Endothelial cell of umbilical vein (primary cell): ENCODE measurements at regions not wholly inside any gene's neighbourhood (a gene's known extent, or its start where the extent isn't known, plus 50 kb on each side); places are given as distances from the start of the nearest gene placed in this dataset.

ENCODE experiments used
- BruUV-seq: library from RNA; stranded (reverse); fragments of 400-500 nt; replicated peaks from 2 replicates; lab custom pipeline; 2021; lab: Mats Ljungman, UMichigan
- CTCF ChIA-PET: fragments of 300-600, 350-600 bp; sonication (Branson Sonifier 250); formaldehyde crosslinking; loops from one replicate; lab custom pipeline; 2021; ENCODE audit warnings: antibody characterized with exemption, inconsistent platforms; lab: Charles Lee
- POLR2A ChIA-PET: fragments of 300-600, 350-600 bp; sonication (Branson Sonifier 250); formaldehyde crosslinking; loops from one replicate; lab custom pipeline; 2021; ENCODE audit warnings: antibody characterized with exemption, inconsistent platforms; lab: Charles Lee
- DNase-seq: peaks from one replicate; pipeline ENCODE4 v3.0.0-alpha.2; 2011; ENCODE audit warnings: low read depth, low spot score
- FAIRE-seq: peaks from 2 replicates; lab custom pipeline; 2011; peaks lifted over from hg19 to GRCh38; lab: Jason Lieb, UNC
- H2AFZ ChIP-seq: 2 replicates; pipeline ENCODE4 v1.6.0; 2012; ENCODE audit warnings: low read depth, low read length, control low read depth, inconsistent platforms
- H3K27ac ChIP-seq: 2 replicates; pipeline ENCODE4 v1.5.1; 2011; ENCODE audit warnings: low read depth, mild to moderate bottlenecking, control low read depth, low read length, moderate library complexity; ENCODE audit not compliant: insufficient read depth
- H3K27me3 ChIP-seq, 2 experiments: 2 replicates each; pipeline versions ENCODE4 v1.6.0 to v1.6.1; 2011; ENCODE audit warnings: low read length in 2 of 2, mixed read lengths in 1 of 2; ENCODE audit not compliant: control insufficient read depth in 2 of 2, insufficient read depth in 2 of 2
- H3K36me3 ChIP-seq, 2 experiments: 2 replicates in 1 of 2; 3 replicates in 1 of 2; pipeline ENCODE4 v1.5.1; 2011; ENCODE audit warnings: low read length in 2 of 2, mild to moderate bottlenecking in 1 of 2, moderate library complexity in 1 of 2; ENCODE audit not compliant: control insufficient read depth in 2 of 2, insufficient read depth in 2 of 2; ENCODE audit errors: extremely low read depth in 1 of 2
- H3K4me1 ChIP-seq: 3 replicates; pipeline ENCODE4 v1.5.1; 2011; ENCODE audit warnings: mild to moderate bottlenecking, low read length; ENCODE audit not compliant: control insufficient read depth, insufficient read depth; ENCODE audit errors: extremely low read depth
- H3K4me2 ChIP-seq: 2 replicates; pipeline ENCODE4 v1.6.1; 2011; ENCODE audit warnings: low read length, control low read depth, mixed read lengths; ENCODE audit not compliant: insufficient read depth
- H3K4me3 ChIP-seq, 3 experiments: fragments of 200-600 bp in 1 of 3; sonication (generic), shearing (Covaris generic) in 1 of 3; replicated peaks in 1 of 3; 2 replicates each; pipeline ENCODE4 v1.5.1; 2011 to 2016; ENCODE audit warnings: control low read depth in 3 of 3, low read length in 3 of 3, mild to moderate bottlenecking in 2 of 3, inconsistent platforms in 1 of 3, low read depth in 1 of 3, moderate library complexity in 1 of 3; ENCODE audit not compliant: insufficient read depth in 1 of 3
- H3K79me2 ChIP-seq: 2 replicates; pipeline ENCODE4 v1.6.0; 2012; ENCODE audit warnings: low read length, inconsistent platforms; ENCODE audit not compliant: control insufficient read depth, insufficient read depth
- H3K9ac ChIP-seq: replicated peaks from 2 replicates; pipeline ENCODE3; 2011; ENCODE audit warnings: low read length, control low read depth; ENCODE audit not compliant: insufficient read depth; ENCODE audit errors: extremely low read depth
- H3K9me1 ChIP-seq: replicated peaks from 3 replicates; pipeline ENCODE4 v1.6.0; 2011; ENCODE audit warnings: mild to moderate bottlenecking, low read length; ENCODE audit not compliant: control insufficient read depth, insufficient read depth; ENCODE audit errors: extremely low read depth
- H3K9me3 ChIP-seq: replicated peaks from 2 replicates; pipeline ENCODE4 v1.5.1; 2012; ENCODE audit warnings: low read length, inconsistent platforms; ENCODE audit not compliant: control insufficient read depth, insufficient read depth
- H4K20me1 ChIP-seq: replicated peaks from 2 replicates; pipeline ENCODE3; 2011; ENCODE audit warnings: mild to moderate bottlenecking, low read length; ENCODE audit not compliant: control insufficient read depth, insufficient read depth; ENCODE audit errors: extremely low read depth
- CTCF ChIP-seq, 2 donors: IDR thresholded peaks; 1 replicate in 1 of 2; 2 replicates in 1 of 2; pipeline ENCODE4 v1.5.1; 2011; ENCODE audit warnings: low read length in 2 of 2, mild to moderate bottlenecking in 2 of 2, moderate library complexity in 2 of 2, control low read depth in 1 of 2, inconsistent platforms in 1 of 2, low read depth in 1 of 2; ENCODE audit not compliant: insufficient read depth in 1 of 2; ENCODE audit errors: extremely low read depth in 1 of 2
- EZH2 ChIP-seq: IDR thresholded peaks from 2 replicates; pipeline ENCODE4 v1.6.1; 2012; ENCODE audit warnings: borderline replicate concordance, low read depth, mild to moderate bottlenecking, moderate library complexity, low read length, inconsistent platforms; ENCODE audit not compliant: severe bottlenecking
- FOS ChIP-seq: IDR thresholded peaks from 2 replicates; pipeline ENCODE4 v1.6.1; 2011; ENCODE audit warnings: mild to moderate bottlenecking, low read length, moderate library complexity, borderline replicate concordance; ENCODE audit not compliant: insufficient read depth
- GATA2 ChIP-seq: IDR thresholded peaks from 2 replicates; pipeline ENCODE4 v1.7.0; 2011; ENCODE audit warnings: low read depth, mild to moderate bottlenecking, moderate library complexity, mixed read lengths, low read length; ENCODE audit not compliant: insufficient read length, insufficient read depth
- JUN ChIP-seq: IDR thresholded peaks from 2 replicates; pipeline ENCODE4 v1.6.1; 2011; ENCODE audit warnings: borderline replicate concordance, low read depth; ENCODE audit not compliant: insufficient read length, insufficient read depth
- MYC ChIP-seq: IDR thresholded peaks from one replicate; pipeline ENCODE4 v1.6.1; 2011; ENCODE audit warnings: mild to moderate bottlenecking, low read depth, low read length
- POLR2A ChIP-seq: IDR thresholded peaks from 2 replicates; pipeline ENCODE4 v1.6.1; 2012; ENCODE audit warnings: low read depth, mild to moderate bottlenecking, control low read depth, low read length
- POLR2AphosphoS5 ChIP-seq: IDR thresholded peaks from 2 replicates; pipeline ENCODE4 v1.6.1; 2012; ENCODE audit warnings: low read depth, mild to moderate bottlenecking, control low read depth, low read length, moderate library complexity; ENCODE audit not compliant: insufficient read depth
- dilution Hi-C: fragments of 300-500 bp; cut with MboI; formaldehyde crosslinking; loops from one replicate; pipeline ENCODE4 v1.15.0; 2019; ENCODE audit warnings: low sequenced_read_pairs; ENCODE audit not compliant: extremely low pct_ligation_motif_present
- intact Hi-C: fragments of 100-400 bp; cut with micrococcal nuclease; formaldehyde crosslinking; loops from one replicate; pipeline ENCODE4 v1.10.0; 2022
- TF ChIP-seq, protein P1 (sequence below): IDR thresholded peaks from 2 replicates; pipeline ENCODE4 v1.6.1; 2011; ENCODE audit not compliant: insufficient read depth, insufficient read length

- H3K9ac ChIP-seq = no peak overlapping the region
- H3K27ac ChIP-seq = no peak overlapping the region
- peaks cover 4% of the 10 kb centered on the region for H3K9me3 ChIP-seq
- H3K36me3 ChIP-seq = no peaks in the 10 kb centered on the region
- H4K20me1 ChIP-seq = no peaks in the 10 kb centered on the region
- intact Hi-C loops = no loop called here
- H3K79me2 ChIP-seq = no peaks in the 10 kb centered on the region
- H3K9me1 ChIP-seq = no peaks in the 10 kb centered on the region
- BruUV-seq = no TSS peak
- H3K4me1 ChIP-seq = no peaks in the 10 kb centered on the region
- no peak overlapping the region for H3K4me3 ChIP-seq
- FAIRE-seq (no peak), DNase-seq (no peak)
- H3K27me3 ChIP-seq = no peaks in the 10 kb centered on the region
- H2AFZ ChIP-seq = no peak overlapping the region
- CTCF ChIA-PET = no interaction called here
- dilution Hi-C loops = no loop called here
- TF ChIP-seq POLR2A (no peak), MYC (no peak), CTCF (IDR thresholded peaks at IDR 0.05; ENCODE audit: extremely low read depth in 1 of 2, insufficient read depth in 1 of 2, low read depth in 1 of 2, low read length in 2 of 2) (no peak), POLR2AphosphoS5 (no peak), JUN (no peak), GATA2 (no peak), FOS (no peak), EZH2 (no peak)
- TF ChIP-seq, protein P1, sequence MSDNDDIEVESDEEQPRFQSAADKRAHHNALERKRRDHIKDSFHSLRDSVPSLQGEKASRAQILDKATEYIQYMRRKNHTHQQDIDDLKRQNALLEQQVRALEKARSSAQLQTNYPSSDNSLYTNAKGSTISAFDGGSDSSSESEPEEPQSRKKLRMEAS = no peak
- no peak overlapping the region for H3K4me2 ChIP-seq
- POLR2A ChIA-PET = no interaction called here
Observed at GRCh38 chr7:68722044-68722443, 876.2 kb upstream of the AUTS2 start.
